OCI-LY7 (cell line): ENCODE measurements at regions not wholly inside any gene's neighbourhood (a gene's known extent, or its start where the extent isn't known, plus 50 kb on each side); places are given as distances from the start of the nearest gene placed in this dataset.
A peak's percentile ranks its signal among the peaks of the same experiment; 100 is the strongest.

Source experiments
- BruUV-seq: library from RNA; stranded (reverse); fragments of 400-500 nt; replicated peaks from 2 replicates; lab custom pipeline; 2021; lab: Mats Ljungman, UMichigan
- CTCF ChIA-PET: fragments of 300-600 bp; sonication (Branson Sonifier 250); formaldehyde crosslinking; loops from one replicate; lab custom pipeline; 2022; ENCODE audit warnings: antibody characterized with exemption; ENCODE audit not compliant: unreplicated experiment; lab: Charles Lee
- POLR2A ChIA-PET: fragments of 300-600 bp; sonication (Branson Sonifier 250); formaldehyde crosslinking; loops from one replicate; lab custom pipeline; 2022; ENCODE audit warnings: antibody characterized with exemption; lab: Charles Lee
- DNase-seq: peaks from one replicate; pipeline ENCODE4 v3.0.0-alpha.2; 2015; ENCODE audit warnings: low spot score
- H2AFZ ChIP-seq: fragments of 200-600 bp; sonication (generic), shearing (Covaris generic); 2 replicates; pipeline ENCODE4 v1.6.1; 2014; ENCODE audit warnings: mild to moderate bottlenecking, antibody characterized with exemption, low read length, moderate library complexity
- H3K27ac ChIP-seq: fragments of 200-600 bp; sonication (generic); 2 replicates; pipeline ENCODE4 v1.5.1; 2014; ENCODE audit warnings: mixed run types, low read depth, mild to moderate bottlenecking, moderate library complexity, low read length, inconsistent platforms; ENCODE audit not compliant: poor library complexity, severe bottlenecking
- H3K36me3 ChIP-seq: fragments of 200-600 bp; sonication (generic); 2 replicates; pipeline ENCODE4 v1.6.1; 2014; ENCODE audit warnings: mild to moderate bottlenecking, antibody characterized with exemption, low read length, moderate library complexity, mixed read lengths; ENCODE audit not compliant: insufficient read depth
- H3K4me1 ChIP-seq: fragments of 200-600 bp; sonication (generic); 2 replicates; pipeline ENCODE4 v1.5.1; 2014; ENCODE audit warnings: mild to moderate bottlenecking, low read length; ENCODE audit not compliant: insufficient read depth, poor library complexity, severe bottlenecking
- H3K4me2 ChIP-seq: fragments of 200-600 bp; sonication (generic); 2 replicates; pipeline ENCODE4 v1.6.1; 2014; ENCODE audit warnings: mild to moderate bottlenecking, low read length
- H3K4me3 ChIP-seq: fragments of 200-600 bp; sonication (generic); 2 replicates; pipeline ENCODE4 v1.5.1; 2014; ENCODE audit warnings: mild to moderate bottlenecking, low read depth, low read length; ENCODE audit not compliant: poor library complexity, severe bottlenecking
- H3K79me2 ChIP-seq: fragments of 200-600 bp; sonication (generic); 2 replicates; pipeline ENCODE4 v1.6.1; 2016; ENCODE audit warnings: low read depth, mild to moderate bottlenecking, low read length, moderate library complexity, mixed read lengths; ENCODE audit not compliant: insufficient read depth
- H3K9me2 ChIP-seq: fragments of 200-600 bp; sonication (generic); 2 replicates; pipeline ENCODE4 v1.6.1; 2016; ENCODE audit warnings: mild to moderate bottlenecking, low read length, mixed read lengths; ENCODE audit not compliant: insufficient read depth
- H3K9me3 ChIP-seq: fragments of 200-600 bp; sonication (generic); 2 replicates; pipeline ENCODE4 v1.6.1; 2014; ENCODE audit warnings: mild to moderate bottlenecking, mixed run types, low read length, mixed read lengths
- H4K20me1 ChIP-seq: fragments of 200-600 bp; sonication (generic); 2 replicates; pipeline ENCODE4 v1.6.1; 2014; ENCODE audit warnings: mild to moderate bottlenecking, antibody characterized with exemption, low read length, moderate library complexity, mixed read lengths; ENCODE audit not compliant: insufficient read depth
- CTCF ChIP-seq: fragments of 200-600 bp; sonication (generic); conservative IDR thresholded peaks from 2 replicates; pipeline ENCODE4 v1.5.1; 2014; ENCODE audit warnings: mild to moderate bottlenecking, antibody characterized with exemption, low read length, moderate library complexity, mixed read lengths
- EZH2phosphoT487 ChIP-seq: fragments of 200-600 bp; sonication (generic); IDR thresholded peaks from 2 replicates; pipeline ENCODE4 v1.6.1; 2018; ENCODE audit warnings: low read depth, borderline replicate concordance, mild to moderate bottlenecking, mixed run types, antibody characterized with exemption, low read length, moderate library complexity, mixed read lengths
- intact Hi-C: fragments of 100-400 bp; cut with micrococcal nuclease; formaldehyde crosslinking; loops from one replicate; pipeline ENCODE4 v1.10.0; 2022; ENCODE audit not compliant: unreplicated experiment

GRCh38 chr6:113695516-113695915 is 161.6 kb upstream of the MARCKS start:
- no peaks in the 10 kb centered on the region for H3K36me3 ChIP-seq
- H3K9me3 ChIP-seq = no peaks in the 10 kb centered on the region
- H3K79me2 ChIP-seq = no peaks in the 10 kb centered on the region
- no peak for DNase-seq
- H3K4me2 ChIP-seq = no peak overlapping the region
- no peaks in the 10 kb centered on the region for H3K9me2 ChIP-seq
- no peaks in the 10 kb centered on the region for H3K4me1 ChIP-seq
- no peak overlapping the region for H3K4me3 ChIP-seq
- H4K20me1 ChIP-seq = no peaks in the 10 kb centered on the region
- TF ChIP-seq EZH2phosphoT487 (no peak), CTCF (no peak)
- BruUV-seq = no TSS peak
- ChIA-PET CTCF (no interaction called here), POLR2A (interaction anchor here (0.6 kb wide), 2 partner anchors 139 to 245 kb away, joined by 3 to 6 read pairs; no protein-coding TSS in a partner anchor)
- intact Hi-C loops = no loop called here
- no peak overlapping the region for H2AFZ ChIP-seq
- H3K27ac ChIP-seq = no peak overlapping the region

- Histone ChIP-seq H3K4me3 (no peak overlapping the region), H3K9me2 (no peaks in the 10 kb centered on the region), H3K9me3 (no peaks in the 10 kb centered on the region), H3K4me2 (no peak overlapping the region), H3K27ac (no peak overlapping the region), H3K79me2 (no peaks in the 10 kb centered on the region), H3K36me3 (no peaks in the 10 kb centered on the region), H2AFZ (no peak overlapping the region), H4K20me1 (no peaks in the 10 kb centered on the region), H3K4me1 (no peaks in the 10 kb centered on the region)
- no TSS peak for BruUV-seq
- intact Hi-C loops = no loop called here
- TF ChIP-seq CTCF (no peak), EZH2phosphoT487 (no peak)
- no peak for DNase-seq
- ChIA-PET CTCF (no interaction called here), POLR2A (no interaction called here)
These were observed 160.2 kb upstream of the MARCKS start for GRCh38 chr6:113696960-113697359.

- intact Hi-C loops = no loop called here
- no peaks in the 10 kb centered on the region for H3K9me2 ChIP-seq
- no peaks in the 10 kb centered on the region for H3K79me2 ChIP-seq
- no peak for TF ChIP-seq EZH2phosphoT487
- no peaks in the 10 kb centered on the region for H3K9me3 ChIP-seq
- no peak overlapping the region for H3K4me3 ChIP-seq
- ChIA-PET CTCF (no interaction called here), POLR2A (no interaction called here)
- no peaks in the 10 kb centered on the region for H3K36me3 ChIP-seq
- no TSS peak for BruUV-seq
- DNase-seq = no peak
- H3K4me1 ChIP-seq = no peaks in the 10 kb centered on the region
- no peak overlapping the region for H3K27ac ChIP-seq
- H3K4me2 ChIP-seq = no peak overlapping the region
- no peaks in the 10 kb centered on the region for H4K20me1 ChIP-seq
- peak overlapping the region; percentile 17; the same call in 1 of the 2 replicates for H2AFZ ChIP-seq
These were observed 159.3 kb upstream of the MARCKS start for GRCh38 chr6:113697632-113698410.
